HEK293 (cell line): ENCODE measurements at regions not wholly inside any gene's neighbourhood (a gene's known extent, or its start where the extent isn't known, plus 50 kb on each side); places are given as distances from the start of the nearest gene placed in this dataset.
A peak's percentile ranks its signal among the peaks of the same experiment; 100 is the strongest.

Experiments used
- CTCF ChIA-PET: fragments of 350-600 bp; formaldehyde crosslinking; extraction: SDS; loops from one replicate; lab custom pipeline; 2021; ENCODE audit warnings: antibody characterized with exemption; lab: Yijun Ruan, JAX
- POLR2A ChIA-PET: fragments of 300-600 bp; formaldehyde crosslinking; extraction: SDS; loops from one replicate; lab custom pipeline; 2020; ENCODE audit warnings: antibody characterized with exemption, inconsistent platforms; lab: Yijun Ruan, JAX
- H3K27ac ChIP-seq: fragments of 200-500 bp; sonication (Bioruptor generic); 2 replicates; pipeline ENCODE4 v1.5.1; 2014; ENCODE audit warnings: low read depth, low read length, control low read depth, inconsistent platforms; ENCODE audit errors: extremely low read depth
- H3K36me3 ChIP-seq, 2 experiments: fragments of 200-500 bp in 1 of 2; sonication (Bioruptor generic) in 1 of 2; 1 replicate in 1 of 2; 2 replicates in 1 of 2; pipeline ENCODE4 v1.5.1; 2014 to 2017; ENCODE audit warnings: inconsistent platforms in 2 of 2, low read length in 2 of 2; ENCODE audit not compliant: control insufficient read depth in 2 of 2, insufficient read depth in 1 of 2
- H3K4me1 ChIP-seq: fragments of 200-500 bp; sonication (Bioruptor generic); 2 replicates; pipeline ENCODE4 v1.5.1; 2014; ENCODE audit warnings: mild to moderate bottlenecking, low read length, inconsistent platforms; ENCODE audit not compliant: control insufficient read depth, insufficient read depth
- H3K4me3 ChIP-seq: 2 replicates; pipeline ENCODE4 v1.5.1; 2011; ENCODE audit warnings: low read depth, mild to moderate bottlenecking, control low read depth, low read length, moderate library complexity
- H3K9me3 ChIP-seq: fragments of 200-500 bp; sonication (Bioruptor generic); 2 replicates; pipeline ENCODE4 v1.5.1; 2014; ENCODE audit warnings: low read depth, low read length, inconsistent platforms; ENCODE audit not compliant: control insufficient read depth, insufficient read depth
- BCL11A ChIP-seq: fragments of 450-650 bp; formaldehyde crosslinking; IDR thresholded peaks from 2 replicates; pipeline ENCODE4 v1.5.1; 2016; ENCODE audit warnings: low read depth, missing biosample characterization, missing genetic modification characterization
- HIC1 ChIP-seq: fragments of 450-650 bp; formaldehyde crosslinking; IDR thresholded peaks from 2 replicates; pipeline ENCODE4 v1.5.1; 2016; ENCODE audit warnings: missing biosample characterization, missing genetic modification characterization
- PRDM4 ChIP-seq: fragments of 450-650 bp; formaldehyde crosslinking; IDR thresholded peaks from 2 replicates; pipeline ENCODE4 v1.5.1; 2017; ENCODE audit warnings: missing biosample characterization, missing genetic modification characterization
- RBAK ChIP-seq: fragments of 450-650 bp; formaldehyde crosslinking; IDR thresholded peaks from 2 replicates; pipeline ENCODE4 v1.5.1; 2016; ENCODE audit warnings: missing biosample characterization, missing genetic modification characterization
- SCRT1 ChIP-seq: fragments of 450-650 bp; formaldehyde crosslinking; IDR thresholded peaks from 2 replicates; pipeline ENCODE4 v1.5.1; 2016; ENCODE audit warnings: missing biosample characterization, missing genetic modification characterization, borderline replicate concordance
- SCRT2 ChIP-seq: fragments of 450-650 bp; formaldehyde crosslinking; IDR thresholded peaks from 2 replicates; pipeline ENCODE4 v1.5.1; 2016; ENCODE audit warnings: missing biosample characterization, missing genetic modification characterization
- TRIM28 ChIP-seq: IDR thresholded peaks from 2 replicates; pipeline ENCODE4 v1.6.1; 2011; ENCODE audit warnings: low read length, control low read depth, borderline replicate concordance
- ZBTB6 ChIP-seq: fragments of 450-650 bp; formaldehyde crosslinking; IDR thresholded peaks from 2 replicates; pipeline ENCODE4 v1.5.1; 2017; ENCODE audit warnings: missing biosample characterization, missing genetic modification characterization
- ZBTB7A ChIP-seq: fragments of 450-650 bp; formaldehyde crosslinking; IDR thresholded peaks from 2 replicates; pipeline ENCODE4 v1.5.1; 2016; ENCODE audit warnings: low read depth, missing biosample characterization, missing genetic modification characterization
- ZNF132 ChIP-seq: fragments of 450-650 bp; formaldehyde crosslinking; IDR thresholded peaks from 2 replicates; pipeline ENCODE4 v1.5.1; 2017; ENCODE audit warnings: missing biosample characterization, missing genetic modification characterization, borderline replicate concordance
- ZNF174 ChIP-seq: fragments of 450-650 bp; formaldehyde crosslinking; IDR thresholded peaks from 2 replicates; pipeline ENCODE4 v1.5.0; 2017; ENCODE audit warnings: missing biosample characterization, mild to moderate bottlenecking, missing genetic modification characterization
- ZNF423 ChIP-seq: fragments of 450-650 bp; formaldehyde crosslinking; IDR thresholded peaks from 2 replicates; pipeline ENCODE4 v1.5.1; 2016; ENCODE audit warnings: missing biosample characterization, missing genetic modification characterization
- ZNF560 ChIP-seq: fragments of 450-650 bp; formaldehyde crosslinking; IDR thresholded peaks from 2 replicates; pipeline ENCODE4 v1.5.1; 2017; ENCODE audit warnings: missing biosample characterization, missing genetic modification characterization, borderline replicate concordance
- ZNF692 ChIP-seq: fragments of 450-650 bp; formaldehyde crosslinking; IDR thresholded peaks from 2 replicates; pipeline ENCODE4 v1.5.1; 2016; ENCODE audit warnings: missing biosample characterization, missing genetic modification characterization
- ZSCAN16 ChIP-seq: fragments of 450-650 bp; formaldehyde crosslinking; IDR thresholded peaks from 2 replicates; pipeline ENCODE4 v1.5.1; 2016; ENCODE audit warnings: missing biosample characterization, missing genetic modification characterization
- TF ChIP-seq, protein P1 (sequence below): fragments of 450-650 bp; formaldehyde crosslinking; IDR thresholded peaks from 2 replicates; pipeline ENCODE4 v1.5.1; 2016; ENCODE audit warnings: missing biosample characterization, missing genetic modification characterization
- TF ChIP-seq, protein P2 (sequence below): fragments of 450-650 bp; formaldehyde crosslinking; IDR thresholded peaks from 2 replicates; pipeline ENCODE4 v1.5.1; 2016; ENCODE audit warnings: missing biosample characterization, missing genetic modification characterization
- TF ChIP-seq, protein P3 (sequence below): fragments of 450-650 bp; formaldehyde crosslinking; IDR thresholded peaks from 2 replicates; pipeline ENCODE4 v1.5.1; 2017; ENCODE audit warnings: missing biosample characterization, missing genetic modification characterization

GRCh38 chr1:118660769-118661168 lies 327.4 kb downstream of the TBX15 start (continued):
- TF ChIP-seq ZNF423 (tag by site-specific recombination): no peak

GRCh38 chr1:118659646-118660045 lies 328.5 kb downstream of the TBX15 start:
- Histone ChIP-seq H3K4me3 (no peak overlapping the region), H3K27ac (no peak overlapping the region), H3K9me3 (no peaks in the 10 kb centered on the region), H3K4me1 (no peaks in the 10 kb centered on the region), H3K36me3 (no peaks in the 10 kb centered on the region)
- ChIA-PET CTCF (interaction anchor here (0.7 to 0.8 kb wide), 2 partner anchors 9 to 354 kb away, joined by 4 read pairs; no protein-coding TSS in a partner anchor), POLR2A (no interaction called here)
- 0 out of 2 replicates have a peak, but pooled peaks have one; percentile 22 for TF ChIP-seq TRIM28
- TF ChIP-seq ZNF692 (tag by site-specific recombination): no peak
- TF ChIP-seq ZNF560 (tag by site-specific recombination): no peak
- TF ChIP-seq ZSCAN16 (tag by site-specific recombination): no peak

GRCh38 chr1:118650107-118650807 lies 337.9 kb downstream of the TBX15 start:
- no peaks in the 10 kb centered on the region for H3K9me3 ChIP-seq
- H3K4me3 ChIP-seq: no peak overlapping the region
- H3K27ac ChIP-seq: peak overlapping the region; percentile 72
- no peaks in the 10 kb centered on the region for H3K36me3 ChIP-seq
- POLR2A ChIA-PET: interaction anchor here (0.9 to 1.1 kb wide), 2 partner anchors 12 to 332 kb away, joined by 3 read pairs; no protein-coding TSS in a partner anchor
- H3K4me1 ChIP-seq: peaks cover 23% of the 10 kb centered on the region
- CTCF ChIA-PET: interaction anchor here (1.1 to 1.2 kb wide), 2 partner anchors 10 to 395 kb away, joined by 3 to 4 read pairs; no protein-coding TSS in a partner anchor
- no peak for TF ChIP-seq ZNF132
- no peak for TF ChIP-seq ZBTB6 (tag by site-specific recombination)
- peak; percentile 28 for TF ChIP-seq SCRT2 (tag by site-specific recombination)
- TF ChIP-seq RBAK (tag by site-specific recombination): no peak
- TF ChIP-seq ZBTB7A (tag by site-specific recombination): no peak
- TF ChIP-seq, protein P1, sequence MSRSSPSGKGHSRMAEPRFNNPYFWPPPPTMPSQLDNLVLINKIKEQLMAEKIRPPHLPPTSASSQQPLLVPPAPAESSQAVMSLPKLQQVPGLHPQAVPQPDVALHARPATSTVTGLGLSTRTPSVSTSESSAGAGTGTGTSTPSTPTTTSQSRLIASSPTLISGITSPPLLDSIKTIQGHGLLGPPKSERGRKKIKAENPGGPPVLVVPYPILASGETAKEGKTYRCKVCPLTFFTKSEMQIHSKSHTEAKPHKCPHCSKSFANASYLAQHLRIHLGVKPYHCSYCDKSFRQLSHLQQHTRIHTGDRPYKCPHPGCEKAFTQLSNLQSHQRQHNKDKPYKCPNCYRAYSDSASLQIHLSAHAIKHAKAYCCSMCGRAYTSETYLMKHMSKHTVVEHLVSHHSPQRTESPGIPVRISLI (tag by site-specific recombination): peak; percentile 68; the same call in 1 of the 2 replicates
- TF ChIP-seq SCRT1 (tag by site-specific recombination): 0 out of 2 replicates have a peak, but pooled peaks have one; percentile 15
- peak; percentile 63; the same call in 1 of the 2 replicates for TF ChIP-seq PRDM4 (tag by site-specific recombination)
- TF ChIP-seq BCL11A (tag by site-specific recombination): peak; percentile 15; the same call in 1 of the 2 replicates
- TF ChIP-seq, protein P2, sequence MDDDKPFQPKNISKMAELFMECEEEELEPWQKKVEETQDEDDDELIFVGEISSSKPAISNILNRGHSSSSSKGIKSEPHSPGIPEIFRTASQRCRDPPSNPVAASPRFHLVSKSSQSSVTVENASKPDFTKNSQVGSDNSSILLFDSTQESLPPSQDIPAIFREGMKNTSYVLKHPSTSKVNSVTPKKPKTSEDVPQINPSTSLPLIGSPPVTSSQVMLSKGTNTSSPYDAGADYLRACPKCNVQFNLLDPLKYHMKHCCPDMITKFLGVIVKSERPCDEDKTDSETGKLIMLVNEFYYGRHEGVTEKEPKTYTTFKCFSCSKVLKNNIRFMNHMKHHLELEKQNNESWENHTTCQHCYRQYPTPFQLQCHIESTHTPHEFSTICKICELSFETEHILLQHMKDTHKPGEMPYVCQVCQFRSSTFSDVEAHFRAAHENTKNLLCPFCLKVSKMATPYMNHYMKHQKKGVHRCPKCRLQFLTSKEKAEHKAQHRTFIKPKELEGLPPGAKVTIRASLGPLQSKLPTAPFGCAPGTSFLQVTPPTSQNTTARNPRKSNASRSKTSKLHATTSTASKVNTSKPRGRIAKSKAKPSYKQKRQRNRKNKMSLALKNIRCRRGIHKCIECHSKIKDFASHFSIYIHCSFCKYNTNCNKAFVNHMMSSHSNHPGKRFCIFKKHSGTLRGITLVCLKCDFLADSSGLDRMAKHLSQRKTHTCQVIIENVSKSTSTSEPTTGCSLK (tag by site-specific recombination): no peak
- TF ChIP-seq, protein P3, sequence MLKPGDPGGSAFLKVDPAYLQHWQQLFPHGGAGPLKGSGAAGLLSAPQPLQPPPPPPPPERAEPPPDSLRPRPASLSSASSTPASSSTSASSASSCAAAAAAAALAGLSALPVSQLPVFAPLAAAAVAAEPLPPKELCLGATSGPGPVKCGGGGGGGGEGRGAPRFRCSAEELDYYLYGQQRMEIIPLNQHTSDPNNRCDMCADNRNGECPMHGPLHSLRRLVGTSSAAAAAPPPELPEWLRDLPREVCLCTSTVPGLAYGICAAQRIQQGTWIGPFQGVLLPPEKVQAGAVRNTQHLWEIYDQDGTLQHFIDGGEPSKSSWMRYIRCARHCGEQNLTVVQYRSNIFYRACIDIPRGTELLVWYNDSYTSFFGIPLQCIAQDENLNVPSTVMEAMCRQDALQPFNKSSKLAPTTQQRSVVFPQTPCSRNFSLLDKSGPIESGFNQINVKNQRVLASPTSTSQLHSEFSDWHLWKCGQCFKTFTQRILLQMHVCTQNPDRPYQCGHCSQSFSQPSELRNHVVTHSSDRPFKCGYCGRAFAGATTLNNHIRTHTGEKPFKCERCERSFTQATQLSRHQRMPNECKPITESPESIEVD: peak; percentile 72
- TF ChIP-seq HIC1 (tag by site-specific recombination): 0 out of 2 replicates have a peak, but pooled peaks have one; percentile 47
- no peak for TF ChIP-seq ZNF174 (tag by site-specific recombination)
